Left ventricle myocardium inferior (tissue), 1 donor: ENCODE measurements at regions not wholly inside any gene's neighbourhood (a gene's known extent, or its start where the extent isn't known, plus 50 kb on each side); places are given as distances from the start of the nearest gene placed in this dataset.

ENCODE experiments used
- DNase-seq: peaks from one replicate; pipeline ENCODE4 v3.0.0-alpha.2; 2020
- H3K27ac ChIP-seq: fragments of 200-600 bp; replicated peaks from 2 replicates; pipeline ENCODE4 v1.8.0; 2021
- H3K27me3 ChIP-seq: fragments of 200-600 bp; 2 replicates; pipeline ENCODE4 v1.8.0; 2021; ENCODE audit warnings: low read depth
- H3K36me3 ChIP-seq: fragments of 200-600 bp; 2 replicates; pipeline ENCODE4 v1.8.0; 2021
- H3K4me1 ChIP-seq: fragments of 200-600 bp; 2 replicates; pipeline ENCODE4 v1.8.0; 2021
- H3K4me3 ChIP-seq: fragments of 200-600 bp; 2 replicates; pipeline ENCODE4 v1.8.0; 2021; ENCODE audit warnings: mild to moderate bottlenecking, moderate library complexity
- H3K9me3 ChIP-seq: fragments of 200-600 bp; replicated peaks from 2 replicates; pipeline ENCODE4 v1.8.0; 2021
- intact Hi-C: fragments of 100-400 bp; cut with micrococcal nuclease; formaldehyde crosslinking; loops from one replicate; pipeline ENCODE4 v1.11.0; 2022
- TF ChIP-seq, protein P1 (sequence below): fragments of 200-600 bp; IDR thresholded peaks from 2 replicates; pipeline ENCODE4 v1.8.0; 2021; ENCODE audit warnings: antibody characterized with exemption, mild to moderate bottlenecking, borderline replicate concordance
- donor health status: DM: no; HTN: yes; CAD: no; lungs with severe emphysema.

DNA sequence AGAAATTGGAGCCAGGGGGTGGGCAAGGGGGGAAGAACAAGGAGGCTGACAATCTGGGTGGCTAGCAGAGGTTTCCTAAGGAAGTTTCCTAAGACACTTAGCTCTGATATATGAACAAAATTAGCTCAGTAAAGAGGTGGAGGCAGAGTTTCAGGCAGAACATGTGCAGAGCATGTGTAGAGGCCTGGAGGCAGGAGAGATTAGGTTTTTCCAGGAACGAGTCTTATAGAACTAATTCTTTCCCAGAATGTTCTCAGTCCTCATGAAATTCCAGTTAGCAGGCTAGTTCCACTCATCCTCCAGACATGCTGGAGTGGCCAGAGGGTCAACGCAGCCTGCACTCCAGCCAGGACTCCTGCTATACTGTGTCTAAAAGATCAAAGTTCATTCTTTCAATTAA lies 184.7 kb downstream of the LACC1 start:
- Histone ChIP-seq H3K4me3 (no peak overlapping the region), H3K27me3 (no peaks in the 10 kb centered on the region), H3K36me3 (no peaks in the 10 kb centered on the region), H3K4me1 (peaks cover 9% of the 10 kb centered on the region), H3K9me3 (no peaks in the 10 kb centered on the region), H3K27ac (no peak overlapping the region)
- intact Hi-C loops: no loop called here
- DNase-seq: no peak
- TF ChIP-seq, protein P1, sequence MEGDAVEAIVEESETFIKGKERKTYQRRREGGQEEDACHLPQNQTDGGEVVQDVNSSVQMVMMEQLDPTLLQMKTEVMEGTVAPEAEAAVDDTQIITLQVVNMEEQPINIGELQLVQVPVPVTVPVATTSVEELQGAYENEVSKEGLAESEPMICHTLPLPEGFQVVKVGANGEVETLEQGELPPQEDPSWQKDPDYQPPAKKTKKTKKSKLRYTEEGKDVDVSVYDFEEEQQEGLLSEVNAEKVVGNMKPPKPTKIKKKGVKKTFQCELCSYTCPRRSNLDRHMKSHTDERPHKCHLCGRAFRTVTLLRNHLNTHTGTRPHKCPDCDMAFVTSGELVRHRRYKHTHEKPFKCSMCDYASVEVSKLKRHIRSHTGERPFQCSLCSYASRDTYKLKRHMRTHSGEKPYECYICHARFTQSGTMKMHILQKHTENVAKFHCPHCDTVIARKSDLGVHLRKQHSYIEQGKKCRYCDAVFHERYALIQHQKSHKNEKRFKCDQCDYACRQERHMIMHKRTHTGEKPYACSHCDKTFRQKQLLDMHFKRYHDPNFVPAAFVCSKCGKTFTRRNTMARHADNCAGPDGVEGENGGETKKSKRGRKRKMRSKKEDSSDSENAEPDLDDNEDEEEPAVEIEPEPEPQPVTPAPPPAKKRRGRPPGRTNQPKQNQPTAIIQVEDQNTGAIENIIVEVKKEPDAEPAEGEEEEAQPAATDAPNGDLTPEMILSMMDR: no peak

GRCh38 chr13:44068169-44068568 lies 188.5 kb downstream of the LACC1 start:
- no peaks in the 10 kb centered on the region for H3K36me3 ChIP-seq
- peaks cover 19% of the 10 kb centered on the region for H3K9me3 ChIP-seq
- H3K27me3 ChIP-seq: no peaks in the 10 kb centered on the region
- H3K4me1 ChIP-seq: no peaks in the 10 kb centered on the region
- no peak overlapping the region for H3K4me3 ChIP-seq
- no peak for DNase-seq
- TF ChIP-seq, protein P1: no peak
- H3K27ac ChIP-seq: no peak overlapping the region
- intact Hi-C loops: no loop called here

GRCh38 chr13:44068737-44069136 lies 189.0 kb downstream of the LACC1 start:
- DNase-seq: no peak
- Histone ChIP-seq H3K4me3 (no peak overlapping the region), H3K27ac (no peak overlapping the region), H3K9me3 (peaks cover 20% of the 10 kb centered on the region), H3K4me1 (no peaks in the 10 kb centered on the region), H3K36me3 (no peaks in the 10 kb centered on the region), H3K27me3 (no peaks in the 10 kb centered on the region)
- TF ChIP-seq, protein P1: no peak
- intact Hi-C loops: no loop called here

GRCh38 chr13:44072536-44072935 lies 192.8 kb downstream of the LACC1 start:
- Histone ChIP-seq H3K36me3 (no peaks in the 10 kb centered on the region), H3K27me3 (no peaks in the 10 kb centered on the region), H3K27ac (no peak overlapping the region), H3K4me1 (peaks cover 11% of the 10 kb centered on the region), H3K9me3 (peaks cover 20% of the 10 kb centered on the region), H3K4me3 (no peak overlapping the region)
- DNase-seq: no peak
- intact Hi-C loops: no loop called here
- TF ChIP-seq, protein P1: no peak

DNA sequence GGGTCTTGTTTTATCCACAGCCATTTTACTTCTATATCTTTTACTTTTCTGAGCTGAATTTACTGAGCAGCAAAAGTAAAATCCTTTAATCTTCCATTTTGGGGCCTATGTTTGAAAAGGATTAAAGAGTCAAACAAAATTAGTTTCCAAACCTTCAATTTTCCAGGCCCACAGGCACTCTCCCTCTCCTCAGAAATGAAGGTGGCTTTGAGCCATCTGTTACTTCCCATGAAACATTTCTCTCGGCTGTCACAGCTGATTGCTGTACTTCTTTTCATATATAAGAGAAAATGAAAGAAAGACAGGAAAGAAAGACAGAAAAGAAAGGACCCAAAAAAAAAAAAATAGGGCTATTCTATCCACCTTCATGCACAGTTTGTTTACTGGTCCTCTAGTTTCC lies 194.9 kb downstream of the LACC1 start:
- no peaks in the 10 kb centered on the region for H3K27me3 ChIP-seq
- TF ChIP-seq, protein P1: no peak
- no peaks in the 10 kb centered on the region for H3K36me3 ChIP-seq
- H3K4me3 ChIP-seq: no peak overlapping the region
- H3K4me1 ChIP-seq: peaks cover 11% of the 10 kb centered on the region
- H3K9me3 ChIP-seq: peaks cover 20% of the 10 kb centered on the region
- H3K27ac ChIP-seq: no peak overlapping the region
- DNase-seq: no peak
- intact Hi-C loops: no loop called here

DNA sequence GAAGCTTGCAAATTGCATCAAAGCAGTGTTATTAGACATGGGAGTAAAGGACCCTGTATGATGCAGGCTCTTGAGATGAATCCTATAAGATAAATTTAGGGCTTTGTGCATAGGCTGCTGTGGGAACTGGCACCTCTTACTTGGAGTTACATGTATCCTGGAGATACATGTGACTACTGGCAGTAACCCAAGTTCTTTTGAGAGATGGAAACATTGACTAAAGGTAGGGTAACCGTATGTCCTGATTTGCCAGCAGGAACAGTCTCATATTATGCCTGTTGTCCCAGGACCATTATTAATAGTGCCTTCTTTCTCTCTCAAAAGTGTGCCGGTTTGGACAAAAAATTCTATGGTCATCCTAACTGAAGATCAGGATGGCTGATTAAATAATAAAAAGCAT lies 195.4 kb downstream of the LACC1 start:
- H3K27ac ChIP-seq: no peak overlapping the region
- intact Hi-C loops: no loop called here

More for the DNA sequence above, 195.4 kb downstream of the LACC1 start:
- H3K27me3 ChIP-seq: no peaks in the 10 kb centered on the region
- no peak for DNase-seq
- no peak overlapping the region for H3K4me3 ChIP-seq
- TF ChIP-seq, protein P1: no peak
- H3K4me1 ChIP-seq: peaks cover 11% of the 10 kb centered on the region
- H3K36me3 ChIP-seq: no peaks in the 10 kb centered on the region
- peaks cover 20% of the 10 kb centered on the region for H3K9me3 ChIP-seq
